HFFc6 (cell line): ENCODE measurements at regions not wholly inside any gene's neighbourhood (a gene's known extent, or its start where the extent isn't known, plus 50 kb on each side); places are given as distances from the start of the nearest gene placed in this dataset.
"Not testable (repeated sequence)": the region's sequence is repeated elsewhere in the genome, so short reads cannot be mapped to it uniquely, and the experiment has no call there.

Experiments used
- DNase-seq: peaks from one replicate; pipeline ENCODE4 v3.0.0-alpha.2; 2018
- H3K27ac Mint-ChIP-seq: 2 replicates; pipeline ENCODE4 v1.8.0; 2020; ENCODE audit warnings: mild to moderate bottlenecking, mixed read lengths
- H3K27me3 Mint-ChIP-seq: 2 replicates; pipeline ENCODE4 v1.8.0; 2021; ENCODE audit warnings: mild to moderate bottlenecking, moderate library complexity, mixed read lengths; ENCODE audit not compliant: insufficient read depth
- H3K36me3 Mint-ChIP-seq: 2 replicates; pipeline ENCODE4 v1.8.0; 2021; ENCODE audit warnings: low read depth, mixed read lengths
- H3K4me1 Mint-ChIP-seq: 2 replicates; pipeline ENCODE4 v1.8.0; 2020; ENCODE audit warnings: low read depth, mixed read lengths
- H3K4me3 Mint-ChIP-seq: 2 replicates; pipeline ENCODE4 v1.8.0; 2020; ENCODE audit warnings: mild to moderate bottlenecking, moderate library complexity, mixed read lengths
- H3K9me3 Mint-ChIP-seq: 2 replicates; pipeline ENCODE4 v1.8.0; 2020; ENCODE audit warnings: mild to moderate bottlenecking, mixed read lengths
- TF ChIP-seq, protein P1 (sequence below): fragments of 200-600 bp; sonication (generic); IDR thresholded peaks from 2 replicates; pipeline ENCODE4 v1.5.0; 2021; ENCODE audit warnings: antibody characterized with exemption, mild to moderate bottlenecking

DNA sequence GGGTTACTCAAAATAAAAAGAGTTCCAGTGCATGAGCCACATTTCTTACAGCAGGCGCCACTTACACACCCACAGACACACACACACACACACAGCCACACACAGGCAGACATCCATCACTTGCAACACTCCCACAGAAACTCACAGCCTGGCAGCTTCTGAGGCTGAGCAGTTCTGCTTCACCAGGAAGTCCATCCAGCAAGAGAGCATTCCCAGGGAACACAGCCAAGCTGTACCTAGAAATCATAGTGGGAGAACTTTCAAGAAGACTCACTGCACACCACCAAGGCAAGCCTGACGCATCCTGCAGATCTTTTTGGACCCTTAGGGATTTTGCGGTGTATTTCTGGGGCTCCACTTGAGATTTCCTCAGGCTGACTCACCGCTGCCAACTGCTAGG lies 140.9 kb upstream of the WSB1 start:
- Mint-ChIP-seq H3K27me3 (peaks cover 1% of the 10 kb centered on the region), H3K4me3 (no peak overlapping the region), H3K36me3 (no peaks in the 10 kb centered on the region), H3K4me1 (no peaks in the 10 kb centered on the region), H3K27ac (no peak overlapping the region), H3K9me3 (no peaks in the 10 kb centered on the region)
- DNase-seq, result no peak
- TF ChIP-seq, protein P1, sequence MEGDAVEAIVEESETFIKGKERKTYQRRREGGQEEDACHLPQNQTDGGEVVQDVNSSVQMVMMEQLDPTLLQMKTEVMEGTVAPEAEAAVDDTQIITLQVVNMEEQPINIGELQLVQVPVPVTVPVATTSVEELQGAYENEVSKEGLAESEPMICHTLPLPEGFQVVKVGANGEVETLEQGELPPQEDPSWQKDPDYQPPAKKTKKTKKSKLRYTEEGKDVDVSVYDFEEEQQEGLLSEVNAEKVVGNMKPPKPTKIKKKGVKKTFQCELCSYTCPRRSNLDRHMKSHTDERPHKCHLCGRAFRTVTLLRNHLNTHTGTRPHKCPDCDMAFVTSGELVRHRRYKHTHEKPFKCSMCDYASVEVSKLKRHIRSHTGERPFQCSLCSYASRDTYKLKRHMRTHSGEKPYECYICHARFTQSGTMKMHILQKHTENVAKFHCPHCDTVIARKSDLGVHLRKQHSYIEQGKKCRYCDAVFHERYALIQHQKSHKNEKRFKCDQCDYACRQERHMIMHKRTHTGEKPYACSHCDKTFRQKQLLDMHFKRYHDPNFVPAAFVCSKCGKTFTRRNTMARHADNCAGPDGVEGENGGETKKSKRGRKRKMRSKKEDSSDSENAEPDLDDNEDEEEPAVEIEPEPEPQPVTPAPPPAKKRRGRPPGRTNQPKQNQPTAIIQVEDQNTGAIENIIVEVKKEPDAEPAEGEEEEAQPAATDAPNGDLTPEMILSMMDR, result no peak

DNA sequence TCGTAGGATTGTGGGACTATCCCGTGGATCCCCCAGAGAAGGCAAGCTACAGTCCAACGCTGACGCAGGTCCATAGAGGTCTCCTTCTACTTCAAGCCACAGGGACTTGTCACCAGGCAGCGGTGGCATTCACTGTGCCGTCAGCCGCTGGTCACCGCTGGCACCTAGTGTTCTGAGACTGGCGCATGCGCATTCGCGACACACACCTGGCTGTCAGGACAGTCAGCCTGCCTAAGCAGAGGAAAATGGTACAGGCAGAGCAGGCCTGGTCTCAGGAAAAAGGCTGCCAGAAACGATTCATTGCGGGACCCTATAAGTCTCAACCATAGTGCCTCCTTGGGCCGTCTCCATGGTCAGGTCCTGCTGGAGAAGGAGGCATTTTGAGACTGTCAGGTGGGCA lies 138.0 kb upstream of the WSB1 start:
- no peaks in the 10 kb centered on the region for H3K36me3 Mint-ChIP-seq
- H3K27ac Mint-ChIP-seq, result no peak overlapping the region
- TF ChIP-seq, protein P1, result no peak
- no peaks in the 10 kb centered on the region for H3K9me3 Mint-ChIP-seq
- peaks cover 1% of the 10 kb centered on the region for H3K27me3 Mint-ChIP-seq
- no peaks in the 10 kb centered on the region for H3K4me1 Mint-ChIP-seq
- H3K4me3 Mint-ChIP-seq, result no peak overlapping the region
- no peak for DNase-seq

DNA sequence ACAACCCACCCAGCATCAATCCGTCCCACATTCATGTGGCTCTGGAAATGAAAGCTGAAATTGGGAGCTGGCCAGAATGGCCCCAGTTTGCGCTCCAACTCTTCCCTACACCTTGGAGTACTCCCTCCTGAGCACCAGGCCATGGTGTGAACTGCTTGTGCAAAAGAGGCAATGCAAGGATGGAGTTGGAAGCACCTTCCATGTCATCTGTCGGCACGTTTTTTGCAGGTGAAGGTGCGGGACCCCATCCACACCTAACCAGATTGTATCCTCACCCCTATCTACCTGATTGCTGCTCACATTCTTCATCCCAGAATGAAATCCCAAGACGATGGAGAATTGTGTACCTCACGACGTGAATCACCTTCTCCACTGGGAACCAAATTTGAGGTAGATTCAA lies 136.6 kb upstream of the WSB1 start:
- no peak overlapping the region for H3K4me3 Mint-ChIP-seq
- no peaks in the 10 kb centered on the region for H3K4me1 Mint-ChIP-seq
- no peaks in the 10 kb centered on the region for H3K9me3 Mint-ChIP-seq
- TF ChIP-seq, protein P1, result no peak
- peaks cover 1% of the 10 kb centered on the region for H3K27me3 Mint-ChIP-seq
- H3K36me3 Mint-ChIP-seq, result no peaks in the 10 kb centered on the region
- H3K27ac Mint-ChIP-seq, result no peak overlapping the region
- no peak for DNase-seq

DNA sequence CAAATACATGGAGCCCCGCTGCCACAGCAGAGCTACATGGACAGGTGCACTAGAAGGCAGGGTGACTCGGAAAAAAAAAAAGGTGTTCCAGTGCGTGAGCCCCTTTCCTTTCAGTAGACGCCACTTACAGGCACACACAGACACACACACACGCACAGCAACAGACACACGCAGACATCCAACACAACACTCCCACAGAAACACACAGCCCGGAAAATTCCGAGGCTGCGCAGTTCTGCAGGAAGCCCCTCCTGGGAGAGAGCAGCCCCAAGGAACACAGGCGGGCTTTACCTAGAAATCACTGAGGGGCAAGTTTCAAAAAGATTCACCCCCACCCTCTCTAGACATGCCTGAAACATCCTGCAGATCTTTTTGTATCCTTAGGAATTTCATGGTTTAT lies 136.0 kb upstream of the WSB1 start:
- no peaks in the 10 kb centered on the region for H3K36me3 Mint-ChIP-seq
- H3K27ac Mint-ChIP-seq, result no peak overlapping the region
- TF ChIP-seq, protein P1, result no peak
- no peaks in the 10 kb centered on the region for H3K4me1 Mint-ChIP-seq
- H3K4me3 Mint-ChIP-seq, result no peak overlapping the region
- no peak for DNase-seq
- H3K9me3 Mint-ChIP-seq, result no peaks in the 10 kb centered on the region
- peaks cover 1% of the 10 kb centered on the region for H3K27me3 Mint-ChIP-seq

DNA sequence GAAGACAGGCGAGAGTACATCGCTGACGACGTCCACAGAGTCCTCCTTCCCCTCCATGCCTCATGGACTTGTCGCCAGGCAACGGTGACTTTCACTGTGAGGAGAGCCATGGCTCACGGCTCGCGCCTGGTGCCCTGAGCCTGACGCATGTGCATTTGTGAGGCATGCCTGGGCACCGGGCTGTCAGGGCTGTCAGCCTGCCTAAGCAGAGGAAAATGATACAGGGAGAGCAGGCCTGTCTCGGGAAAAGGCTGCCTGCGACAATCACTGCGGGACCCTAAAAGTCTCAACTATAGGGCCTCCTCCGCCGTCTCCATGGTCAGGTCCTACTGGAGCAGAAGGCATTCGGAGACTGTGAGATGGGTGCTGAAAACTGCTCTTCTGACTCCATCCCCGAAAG lies 135.5 kb upstream of the WSB1 start:
- TF ChIP-seq, protein P1, result no peak
- Mint-ChIP-seq H3K27me3 (peaks cover 1% of the 10 kb centered on the region; the same call in 1 of the 2 replicates), H3K4me3 (no peak overlapping the region), H3K36me3 (no peaks in the 10 kb centered on the region), H3K27ac (no peak overlapping the region), H3K4me1 (no peaks in the 10 kb centered on the region), H3K9me3 (no peaks in the 10 kb centered on the region)
- no peak for DNase-seq

DNA sequence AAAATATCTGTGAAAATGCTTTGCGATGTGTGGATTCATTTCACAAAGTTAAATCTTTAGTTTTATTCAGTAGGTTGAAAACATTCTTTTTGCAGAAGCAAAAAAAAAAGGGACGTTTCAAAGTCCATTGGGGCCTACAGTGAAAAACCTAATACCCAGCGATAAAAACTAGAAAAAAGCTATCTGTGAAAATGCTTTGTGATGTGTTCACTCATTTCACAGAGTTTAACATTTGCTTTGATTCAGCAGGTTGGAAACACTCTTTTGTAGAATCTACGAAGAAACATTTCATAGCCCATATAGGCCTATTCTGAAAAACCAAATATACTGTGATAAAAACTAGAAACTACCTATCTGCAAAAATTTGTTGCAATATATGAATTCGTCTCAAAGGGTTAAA lies 113.6 kb upstream of the WSB1 start:
- TF ChIP-seq, protein P1, result no peak
- Mint-ChIP-seq H3K27me3 (peaks cover 4% of the 10 kb centered on the region), H3K9me3 (no peaks in the 10 kb centered on the region), H3K4me1 (no peaks in the 10 kb centered on the region), H3K27ac (no peak overlapping the region), H3K36me3 (no peaks in the 10 kb centered on the region), H3K4me3 (no peak overlapping the region)
- DNase-seq, result no peak

DNA sequence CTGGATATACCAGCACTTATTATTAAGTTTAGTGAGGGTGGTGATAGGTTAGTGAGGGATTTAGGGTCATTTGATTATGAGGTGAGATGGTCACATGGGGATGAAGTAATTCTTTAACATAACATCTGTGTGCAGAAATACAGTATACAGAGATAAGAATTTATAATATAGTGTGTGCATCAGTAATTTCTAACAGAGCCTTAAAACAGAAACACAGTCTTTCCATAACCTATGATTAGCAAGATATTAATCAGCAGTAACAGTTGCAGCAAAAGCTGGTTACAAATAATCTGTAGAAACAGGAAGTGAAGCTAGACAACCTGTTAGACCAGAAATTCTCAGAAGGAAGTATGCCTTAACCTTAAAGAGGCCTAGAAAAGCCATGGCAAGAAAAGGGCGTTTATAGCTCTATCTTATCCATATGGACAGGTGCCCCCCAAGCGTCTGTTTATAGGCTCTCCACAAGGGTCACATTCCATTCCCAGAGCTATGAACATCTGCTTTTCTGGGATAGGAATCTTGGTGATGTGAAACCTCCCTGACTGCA lies 112.5 kb upstream of the WSB1 start:
- H3K9me3 Mint-ChIP-seq, H3K36me3 Mint-ChIP-seq, DNase-seq, H3K4me3 Mint-ChIP-seq, H3K27me3 Mint-ChIP-seq, H3K4me1 Mint-ChIP-seq, H3K27ac Mint-ChIP-seq: not testable (repeated sequence)
